Ovary (tissue), 3 donors: ENCODE measurements at regions not wholly inside any gene's neighbourhood (a gene's known extent, or its start where the extent isn't known, plus 50 kb on each side); places are given as distances from the start of the nearest gene placed in this dataset.

Experiments used
- CTCF ChIP-seq, 3 donors: fragments of 450-650 bp in 2 of 3; fragments of 200-600 bp in 1 of 3; IDR thresholded peaks; one replicate each; pipeline versions ENCODE4 v1.5.1 to v1.8.0; 2016 to 2022; ENCODE audit warnings: antibody characterized with exemption in 3 of 3, mild to moderate bottlenecking in 1 of 3
- EP300 ChIP-seq: sonication (generic); formaldehyde crosslinking; IDR thresholded peaks from one replicate; pipeline ENCODE4 v1.6.1; 2017; ENCODE audit warnings: antibody characterized with exemption
- POLR2A ChIP-seq: fragments of 450-650 bp; IDR thresholded peaks from one replicate; pipeline ENCODE4 v1.6.1; 2017; ENCODE audit warnings: antibody characterized with exemption, mild to moderate bottlenecking, moderate library complexity
- donor health status: DM: no; HTN: no; CAD: no.

GRCh38 chr21:34197561-34197960 is 124.2 kb downstream of the MRPS6 start:
- TF ChIP-seq CTCF (IDR thresholded peaks at IDR 0.05): no peak
- no peak for TF ChIP-seq POLR2A
- TF ChIP-seq EP300: no peak
